ENCODE measurements at regions not wholly inside any gene's neighbourhood (a gene's known extent, or its start where the extent isn't known, plus 50 kb on each side); places are given as distances from the start of the nearest gene placed in this dataset.

- no peak overlapping the region for H3K4me3 ChIP-seq (ENCODE audit: low read length)
- no peak for DNase-seq (ENCODE audit: low read depth)
- no peak for TF ChIP-seq CTCF (conservative IDR thresholded peaks at IDR 0.05; ENCODE audit: low read depth, low read length)
Measured at GRCh38 chr12:124478416-124478815, 89.0 kb downstream of the NCOR2 start.

- H3K4me3 ChIP-seq (ENCODE audit: low read length): no peak overlapping the region
- DNase-seq (ENCODE audit: low read depth): no peak
- no peak for TF ChIP-seq CTCF (conservative IDR thresholded peaks at IDR 0.05; ENCODE audit: low read depth, low read length)
Measured at GRCh38 chr12:124477107-124477915, 90.1 kb downstream of the NCOR2 start.

GRCh38 chr12:124476011-124476400, 91.4 kb downstream of the NCOR2 start:
- TF ChIP-seq CTCF (conservative IDR thresholded peaks at IDR 0.05; ENCODE audit: low read depth, low read length): no peak
- DNase-seq (ENCODE audit: low read depth): no peak
- no peak overlapping the region for H3K4me3 ChIP-seq (ENCODE audit: low read length)

GRCh38 chr12:124475295-124476010, 92.0 kb downstream of the NCOR2 start:
- no peak overlapping the region for H3K4me3 ChIP-seq (ENCODE audit: low read length)
- no peak for DNase-seq (ENCODE audit: low read depth)
- no peak for TF ChIP-seq CTCF (conservative IDR thresholded peaks at IDR 0.05; ENCODE audit: low read depth, low read length)

- no peak for DNase-seq (ENCODE audit: low read depth)
- H3K4me3 ChIP-seq (ENCODE audit: low read length): no peak overlapping the region
- TF ChIP-seq CTCF (conservative IDR thresholded peaks at IDR 0.05; ENCODE audit: low read depth, low read length): no peak
Measured at GRCh38 chr12:124474709-124475108, 92.7 kb downstream of the NCOR2 start.

- TF ChIP-seq CTCF (conservative IDR thresholded peaks at IDR 0.05; ENCODE audit: low read depth, low read length): no peak
- no peak for DNase-seq (ENCODE audit: low read depth)
- no peak overlapping the region for H3K4me3 ChIP-seq (ENCODE audit: low read length)
Measured at GRCh38 chr12:124472690-124473279, 94.6 kb downstream of the NCOR2 start.

All from retinal pigment epithelial cell (primary cell).